DMS79 (cell line): ENCODE measurements at regions not wholly inside any gene's neighbourhood (a gene's known extent, or its start where the extent isn't known, plus 50 kb on each side); places are given as distances from the start of the nearest gene placed in this dataset.
"Not testable (repeated sequence)": the region's sequence is repeated elsewhere in the genome, so short reads cannot be mapped to it uniquely, and the experiment has no call there.

Experiments used
- DNase-seq: peaks from one replicate; lab custom pipeline; 2025; lab: John Stamatoyannopoulos, UW

- DNase-seq = no peak
Observed at GRCh38 chr9:7467186-7467585, 332.4 kb downstream of the DMAC1 start.

DNA sequence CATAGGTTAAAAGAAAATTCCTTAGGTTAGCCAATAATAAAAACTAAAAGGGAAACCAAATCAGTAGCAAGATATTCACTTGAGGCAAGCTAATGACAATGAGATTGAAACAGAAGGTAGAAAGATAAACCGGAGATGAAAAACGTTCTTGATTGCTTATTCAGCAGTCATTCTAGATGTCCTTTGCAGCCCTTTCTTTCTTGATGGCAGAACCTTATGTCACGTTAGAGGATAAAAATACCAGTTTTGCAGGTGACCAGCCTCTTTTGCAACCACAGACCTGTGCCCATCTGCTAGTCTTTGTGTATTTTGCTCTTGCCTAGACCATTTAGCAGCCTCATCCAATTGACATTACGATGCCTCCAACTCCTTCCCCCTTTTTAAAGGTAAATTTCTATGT, 337.8 kb downstream of the DMAC1 start:
- no peak for DNase-seq

DNA sequence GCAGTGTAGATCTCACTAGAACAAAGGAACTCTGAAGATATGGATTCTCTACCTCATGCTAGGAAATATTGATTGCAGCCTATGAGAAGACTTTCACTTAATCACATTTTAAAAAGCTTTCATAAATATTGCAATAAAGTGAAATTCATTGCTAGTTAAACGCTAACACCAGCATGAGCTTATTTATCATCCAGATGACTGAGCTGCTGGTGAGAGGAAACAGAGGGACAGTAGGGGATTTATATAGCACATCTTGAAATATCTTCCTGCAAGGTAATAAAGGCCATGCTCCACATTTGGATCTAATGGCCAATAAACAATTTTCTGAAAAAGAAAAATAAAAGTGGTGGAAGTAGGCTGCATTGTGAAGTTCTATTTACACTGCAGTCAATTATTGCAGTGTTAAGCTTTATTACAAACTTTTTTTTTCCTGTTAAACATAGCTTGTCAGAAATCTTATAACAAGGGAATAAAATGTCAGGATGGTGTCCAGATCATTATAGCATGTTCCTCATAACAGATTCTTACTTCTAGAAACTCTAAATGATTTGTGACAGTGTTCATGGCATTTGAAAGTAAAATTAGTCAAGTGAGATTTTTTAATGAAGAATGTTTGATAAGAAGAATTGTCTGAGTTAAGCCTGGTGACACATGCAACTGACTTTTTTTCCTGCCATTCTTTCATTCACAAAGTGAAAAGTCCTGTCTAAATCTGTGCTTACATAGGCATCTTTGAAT, 342.6 kb downstream of the DMAC1 start:
- DNase-seq = no peak

DNA sequence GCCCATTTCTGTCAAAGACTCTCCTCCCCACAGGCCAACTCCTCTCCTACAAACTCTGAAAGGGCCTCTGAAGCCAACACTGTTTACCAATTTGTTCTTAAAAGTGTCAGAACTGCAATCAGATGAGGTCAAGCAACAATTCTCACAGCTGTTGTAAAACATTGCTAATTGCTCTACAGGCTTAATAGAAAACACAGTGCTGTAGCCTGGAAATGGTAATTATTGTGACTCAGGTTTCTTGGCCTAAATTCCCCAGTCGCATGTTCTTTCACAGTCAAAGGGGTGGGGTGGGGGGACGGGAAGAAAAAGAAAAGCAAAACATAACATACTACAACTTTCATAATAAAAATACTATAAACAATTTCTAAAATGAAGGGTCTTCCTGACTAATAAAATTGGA, 343.2 kb downstream of the DMAC1 start:
- no peak for DNase-seq

DNA sequence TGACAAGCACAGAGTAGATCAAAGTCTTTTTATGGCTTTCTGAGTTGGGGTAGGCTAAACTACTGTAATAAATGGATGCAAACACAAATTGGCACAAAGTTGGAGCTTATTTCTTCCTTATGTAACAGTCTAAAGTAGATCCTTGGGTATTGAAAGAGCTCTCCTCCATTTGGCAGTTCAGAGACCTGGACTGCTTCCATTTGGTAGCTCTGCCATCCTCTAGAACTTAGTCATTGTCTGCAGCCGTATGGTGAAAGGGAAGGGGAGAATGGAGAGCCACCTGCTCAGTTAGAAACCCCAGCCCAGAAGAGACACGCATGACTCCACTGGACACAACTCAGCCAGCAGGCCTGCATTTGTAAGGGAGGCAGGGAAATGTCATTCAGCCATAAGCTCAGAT, 345.0 kb downstream of the DMAC1 start:
- no peak for DNase-seq

- DNase-seq = no peak
Observed at GRCh38 chr9:7452378-7452777, 347.2 kb downstream of the DMAC1 start.

DNA sequence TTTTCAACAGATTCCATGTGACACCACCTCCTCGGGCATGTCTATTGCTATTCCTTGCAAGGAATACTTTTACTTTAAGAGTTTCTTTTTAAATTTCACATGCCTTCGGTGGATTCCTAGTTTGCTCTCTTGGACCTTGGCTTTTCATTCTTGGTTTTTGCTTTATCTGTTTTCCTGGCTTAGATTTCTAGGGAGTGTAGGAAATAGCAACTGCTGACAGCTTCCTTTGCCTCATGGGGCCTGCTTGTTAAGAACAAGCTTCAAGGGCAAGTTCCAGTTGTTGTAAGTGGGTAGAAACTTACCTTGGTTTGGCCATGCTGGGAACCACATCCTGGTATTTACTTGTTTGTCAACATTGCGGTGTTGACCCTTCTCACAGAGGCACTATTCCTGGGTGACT, 348.5 kb downstream of the DMAC1 start:
- DNase-seq = no peak

- DNase-seq = no peak
Observed at GRCh38 chr9:7443541-7443940, 356.0 kb downstream of the DMAC1 start.

- peak; percentile 12 for DNase-seq
Observed at GRCh38 chr9:7439355-7439995, 360.1 kb downstream of the DMAC1 start.

GRCh38 chr9:7436754-7437153, 362.8 kb downstream of the DMAC1 start:
- DNase-seq = no peak

DNA sequence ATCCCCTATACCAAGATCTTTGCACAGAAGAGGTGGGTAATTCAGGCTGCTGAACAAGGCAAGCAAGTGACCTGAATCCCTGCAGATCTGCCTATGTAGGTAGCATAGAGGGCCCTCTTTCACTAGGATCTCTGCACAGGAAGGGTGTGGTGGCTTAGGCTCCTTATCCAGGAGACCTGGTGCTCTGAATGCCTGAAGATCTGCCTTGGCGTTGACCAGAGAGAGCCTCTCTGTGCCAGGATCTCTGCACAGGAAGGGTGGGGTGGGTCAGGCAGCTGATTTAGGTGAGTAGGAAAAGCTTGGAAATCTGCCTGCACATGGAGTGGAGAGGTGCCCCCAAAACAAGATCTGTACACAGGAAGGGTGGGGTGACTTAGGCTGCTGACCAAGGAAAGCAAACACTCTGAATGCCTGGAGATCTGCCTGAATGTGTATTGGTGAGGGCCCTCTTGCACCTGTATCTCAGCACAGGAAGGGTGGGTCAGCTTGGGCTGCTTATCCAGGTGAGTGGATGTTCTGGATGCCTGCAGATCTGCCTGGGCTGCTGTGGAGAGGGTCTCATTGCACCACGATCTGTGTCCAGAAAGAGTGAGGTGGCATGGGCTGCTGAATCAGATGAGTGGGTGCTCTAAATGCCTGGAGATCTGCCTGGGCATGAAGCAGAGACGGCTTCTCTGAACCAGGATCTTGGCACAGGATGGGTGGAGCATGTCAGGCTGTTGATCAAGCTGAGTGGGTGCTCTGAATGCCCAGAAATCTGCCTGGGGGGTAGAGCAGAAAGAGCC, 365.9 kb downstream of the DMAC1 start:
- DNase-seq = no peak

- no peak for DNase-seq
Observed at GRCh38 chr9:7432989-7433388, 366.6 kb downstream of the DMAC1 start.

DNA sequence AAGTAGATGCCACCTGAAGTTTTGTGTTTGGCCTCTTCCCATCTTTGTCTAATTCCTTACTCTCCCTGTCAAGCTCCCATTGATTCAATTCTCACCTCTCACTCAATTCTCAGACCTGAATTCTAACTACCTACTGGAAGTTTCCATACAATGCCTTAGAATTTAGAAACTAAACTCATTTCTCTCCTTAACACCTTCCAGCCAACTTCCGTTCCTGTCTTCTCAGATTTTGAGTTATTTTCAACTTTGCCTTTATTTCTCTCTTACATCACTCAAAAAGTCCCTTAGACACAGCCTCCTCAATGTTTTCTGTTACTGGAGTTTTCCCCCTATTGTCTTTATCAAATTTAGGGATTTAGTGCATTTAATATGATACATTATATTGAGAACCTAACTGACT, 382.2 kb downstream of the DMAC1 start:
- DNase-seq = not testable (repeated sequence)

DNA sequence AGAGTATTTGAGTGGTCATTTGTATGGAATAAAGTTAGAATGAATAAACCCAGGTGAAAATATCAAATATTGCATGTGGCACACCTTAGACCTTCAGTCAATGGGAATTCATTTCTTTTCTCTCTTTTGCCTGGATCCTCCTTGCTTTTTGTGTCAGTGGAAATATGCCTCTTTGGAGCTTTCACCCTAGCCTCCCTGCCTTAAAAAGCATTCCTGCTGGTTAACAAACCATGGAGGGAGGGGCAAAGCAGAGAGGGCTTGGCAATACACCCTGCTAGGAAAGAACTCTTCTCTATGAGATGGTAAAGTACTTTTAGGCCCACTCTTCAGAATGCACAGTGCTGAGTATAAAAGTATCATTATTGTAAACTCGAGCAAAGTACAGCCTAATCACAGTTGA, 383.7 kb downstream of the DMAC1 start:
- peak; percentile 11 for DNase-seq

DNA sequence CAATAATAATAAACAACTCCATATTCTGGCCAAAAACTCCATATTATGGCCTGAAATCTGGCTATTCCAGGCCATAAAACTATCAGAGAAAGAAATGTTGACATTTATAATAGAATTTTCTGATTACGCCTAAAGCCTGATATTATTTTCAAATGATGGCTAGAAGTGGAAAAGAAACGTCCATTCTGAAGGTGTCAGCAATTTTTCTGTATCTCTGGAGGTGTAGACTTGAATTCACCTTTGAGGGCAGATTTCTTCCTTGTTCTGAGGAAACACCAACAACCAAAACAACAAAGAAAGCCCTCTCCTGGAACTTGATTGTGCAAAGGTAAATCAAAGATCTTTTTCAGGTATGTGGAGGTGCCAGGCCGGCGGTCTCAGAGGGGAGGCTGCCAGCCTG, 390.7 kb downstream of the DMAC1 start:
- DNase-seq = no peak

- no peak for DNase-seq
Observed at GRCh38 chr9:7407246-7407645, 392.3 kb downstream of the DMAC1 start.

- no peak for DNase-seq
Observed at GRCh38 chr9:7405924-7406604, 393.5 kb downstream of the DMAC1 start.

- peak; percentile 8 for DNase-seq
Observed at GRCh38 chr9:7403839-7404487, 395.6 kb downstream of the DMAC1 start.

DNA sequence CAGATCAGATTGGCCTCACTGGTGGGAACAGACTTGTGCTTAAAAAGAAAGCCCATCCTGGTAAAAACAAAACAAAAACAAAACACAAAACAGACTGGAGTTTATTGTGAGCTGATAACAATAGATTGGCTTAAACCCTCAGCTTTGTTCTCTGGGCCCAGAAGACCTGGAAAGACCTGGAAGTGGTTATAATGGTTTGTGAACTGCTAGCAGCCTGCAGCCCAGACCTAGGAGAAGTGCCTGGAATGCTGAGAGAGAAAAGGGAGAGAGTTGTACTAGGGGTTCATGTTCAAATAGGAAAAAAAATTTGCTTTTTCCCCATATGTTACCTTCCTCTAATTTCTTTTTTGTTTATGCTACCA, 396.6 kb downstream of the DMAC1 start:
- DNase-seq = no peak

- peak; percentile 7 for DNase-seq
Observed at GRCh38 chr9:7402334-7403027, 397.1 kb downstream of the DMAC1 start.

DNA sequence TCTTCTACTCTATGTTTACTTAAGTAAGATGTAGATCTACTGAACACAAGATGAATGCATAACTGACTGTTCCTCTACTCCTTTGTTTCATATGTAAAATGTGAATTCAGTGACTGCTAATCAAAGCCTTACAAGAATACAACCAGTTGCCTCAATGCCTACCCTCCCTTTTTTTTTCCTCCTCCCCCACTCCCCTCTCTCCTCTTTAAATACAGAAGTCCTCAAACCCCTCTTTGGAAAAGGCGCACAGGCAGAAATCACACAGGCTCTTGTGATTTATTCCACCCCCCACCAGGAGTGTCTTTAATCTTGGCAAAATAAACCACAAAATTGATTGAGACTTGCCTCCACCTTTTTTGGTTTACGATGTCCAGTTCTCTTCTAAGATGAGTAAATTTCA, 398.5 kb downstream of the DMAC1 start:
- DNase-seq = no peak
